Stimulated activated CD8-positive, alpha-beta memory T cell treated with anti-CD3 and anti-CD28 coated beads, Interleukin-7, amount 100 ng/mL, for 24 hours (primary cell): ENCODE measurements at regions not wholly inside any gene's neighbourhood (a gene's known extent, or its start where the extent isn't known, plus 50 kb on each side); places are given as distances from the start of the nearest gene placed in this dataset.

Experiments used
- DNase-seq: peaks from one replicate; pipeline ENCODE4 v3.0.0-alpha.2; 2020; ENCODE audit warnings: low read depth

DNA sequence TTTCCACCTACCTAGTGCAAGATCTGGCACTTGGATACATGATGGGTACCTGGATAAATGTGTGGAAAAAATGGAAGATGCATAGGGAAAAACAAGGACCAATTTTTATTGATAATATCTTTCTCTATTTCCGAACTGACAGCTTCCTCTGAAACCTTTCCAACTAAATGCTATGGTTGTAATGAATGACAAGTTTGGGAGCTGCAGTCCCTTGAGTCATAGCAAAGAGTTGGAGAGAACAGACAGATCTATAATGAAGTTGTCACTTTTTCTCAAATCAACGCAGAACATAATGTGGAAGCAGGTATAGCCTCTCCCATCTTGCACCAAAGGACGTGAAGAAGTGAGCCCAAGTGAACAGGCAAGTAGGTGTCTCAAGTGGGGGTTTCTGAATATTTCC is 296.5 kb upstream of the KAZN start:
- DNase-seq: no peak

DNA sequence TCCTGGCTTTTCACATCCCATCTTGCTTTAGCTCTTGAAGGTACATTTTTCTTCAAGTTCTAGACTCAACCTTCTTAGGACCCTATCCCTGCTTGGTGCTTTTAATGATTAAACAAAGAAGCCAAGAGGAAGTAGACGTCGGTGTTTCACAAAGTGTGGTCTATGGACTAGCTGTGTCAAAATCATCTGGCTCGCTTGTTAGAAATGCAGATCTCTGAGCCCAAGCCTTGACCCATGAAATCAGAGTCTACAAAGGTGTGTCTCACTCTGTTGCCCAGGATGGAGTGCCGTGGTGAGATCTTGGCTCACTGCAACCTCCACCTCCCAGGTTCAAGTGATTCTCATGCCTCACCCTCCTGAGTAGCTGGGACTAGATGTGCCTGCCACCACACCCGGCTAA is 295.5 kb upstream of the KAZN start:
- DNase-seq: no peak

DNA sequence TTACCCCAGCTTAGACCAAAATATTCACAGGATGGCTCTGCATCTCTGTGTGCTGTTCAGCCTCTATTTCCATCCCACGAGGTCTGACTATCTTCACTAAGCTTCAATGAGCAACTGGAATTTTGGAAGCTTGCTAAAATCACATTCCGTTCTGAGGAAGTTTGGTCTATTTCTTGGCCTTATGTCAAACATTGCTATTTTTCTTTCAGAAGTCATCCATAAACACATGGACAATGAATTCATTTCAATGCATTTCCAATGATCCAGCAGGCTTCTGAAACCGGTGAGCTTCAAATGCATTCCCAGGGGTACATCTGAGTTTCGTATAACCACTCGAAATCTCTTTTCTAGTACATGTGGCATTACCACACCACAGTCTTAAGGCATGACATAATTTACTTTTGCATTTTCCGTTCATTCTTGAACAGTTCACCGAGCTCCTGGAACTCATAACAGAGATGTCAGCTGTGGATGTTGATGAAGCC is 294.1 kb upstream of the KAZN start:
- DNase-seq: no peak

DNA sequence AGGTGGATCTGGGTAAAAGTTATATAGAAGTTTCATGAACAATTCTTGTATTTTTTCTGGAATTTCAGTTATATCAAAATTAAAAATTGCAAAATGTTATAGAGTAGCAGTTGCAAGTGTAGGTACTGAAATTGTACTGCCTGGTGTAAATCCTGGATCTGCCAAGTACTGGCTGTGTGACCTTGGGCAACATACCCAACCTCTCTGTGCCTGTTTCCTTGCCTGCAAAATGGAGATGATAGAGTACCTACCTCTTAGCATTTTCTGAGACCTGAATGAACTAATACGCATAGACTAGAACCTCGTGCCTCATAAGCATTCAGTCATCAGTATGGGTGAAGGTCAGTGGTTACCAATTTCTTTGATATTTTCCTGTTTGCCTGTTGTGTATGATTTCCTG is 290.0 kb upstream of the KAZN start:
- DNase-seq: no peak

DNA sequence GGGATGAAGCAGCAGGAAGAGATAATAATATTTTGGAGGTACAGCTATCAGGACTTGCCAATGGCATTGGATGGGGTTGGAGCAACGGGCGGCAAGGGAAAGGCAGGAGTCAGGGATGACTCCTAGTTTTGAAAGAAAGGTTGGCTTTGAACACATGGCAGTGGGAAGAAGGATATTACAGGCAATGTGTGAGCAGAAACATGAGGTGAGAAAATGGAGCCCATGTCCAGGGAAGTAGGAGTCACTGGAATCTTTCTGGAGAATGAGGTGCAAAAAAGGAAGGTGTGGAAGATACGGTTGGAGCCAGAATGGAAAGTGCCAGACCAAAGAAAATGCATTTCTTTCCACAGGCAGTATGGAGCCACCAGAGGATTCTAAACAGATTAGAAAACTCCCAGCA is 288.5 kb upstream of the KAZN start:
- no peak for DNase-seq

DNA sequence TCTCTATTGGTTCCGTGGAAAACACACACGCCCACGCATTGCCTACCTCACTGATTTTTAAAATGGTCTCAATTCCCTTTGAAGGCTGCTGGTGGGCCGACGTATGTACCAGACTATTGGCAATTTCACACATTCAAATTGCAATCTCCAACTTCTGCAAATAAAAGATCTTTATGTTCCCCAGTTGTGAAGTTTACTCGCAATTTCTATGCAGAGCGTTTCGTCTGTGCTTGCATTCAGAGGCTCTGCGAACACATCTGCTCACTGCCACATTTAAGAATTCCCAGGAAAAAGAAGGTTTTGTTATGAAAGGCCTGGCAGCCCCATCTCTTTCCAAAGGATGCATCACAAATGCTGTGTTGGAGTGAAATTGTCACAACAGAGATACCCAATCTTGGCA is 288.0 kb upstream of the KAZN start:
- no peak for DNase-seq

DNA sequence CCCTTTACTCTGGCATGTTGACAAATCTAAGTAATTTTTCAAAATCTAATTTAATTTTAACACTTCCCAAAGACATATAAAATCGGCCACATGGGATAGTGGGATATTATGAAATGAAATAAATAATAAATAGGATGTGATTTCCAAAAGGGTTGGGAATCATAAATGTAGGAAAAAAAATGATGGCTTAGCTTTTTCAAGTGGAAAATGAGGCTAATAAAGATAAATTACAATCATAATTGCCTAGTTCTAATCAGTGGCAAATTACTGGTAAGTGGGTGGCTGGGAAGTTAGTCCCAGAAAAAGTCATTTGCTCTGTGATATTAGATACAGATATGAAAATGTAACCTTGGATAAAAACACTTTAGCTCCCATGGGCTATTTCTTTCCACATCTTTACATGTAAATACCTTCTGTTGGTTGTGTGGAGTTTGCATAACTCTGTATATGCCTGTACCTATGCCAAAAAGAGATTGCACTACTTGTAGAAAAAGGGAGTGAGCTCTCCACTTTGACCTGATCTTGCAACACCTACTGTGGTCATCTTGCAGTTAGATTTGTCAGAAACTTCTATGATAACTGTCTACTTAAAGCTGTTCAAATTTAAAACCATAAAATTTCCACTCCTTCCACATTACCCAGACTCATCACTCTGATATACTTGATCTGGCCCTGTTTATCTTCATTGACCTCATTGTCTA is 284.6 kb upstream of the KAZN start:
- DNase-seq: no peak

DNA sequence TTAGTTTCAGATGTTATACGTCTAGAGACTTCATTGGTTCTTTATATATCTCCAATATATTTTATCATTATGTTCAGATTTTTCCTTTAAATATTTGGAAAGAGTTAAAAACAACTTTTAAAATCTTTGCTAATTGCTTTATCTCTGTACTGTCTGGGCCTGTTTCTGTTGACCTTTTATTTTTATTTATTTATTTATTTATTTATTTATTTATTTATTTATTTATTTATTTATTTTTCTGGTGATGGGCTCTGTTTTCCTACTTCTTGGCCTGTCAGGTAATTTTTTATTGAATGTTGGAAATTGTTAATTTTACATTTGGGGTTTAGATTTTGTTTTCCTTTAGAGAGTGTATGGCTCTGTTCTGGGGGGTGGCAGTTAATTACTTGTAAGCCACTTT is 279.7 kb upstream of the KAZN start:
- no peak for DNase-seq

DNA sequence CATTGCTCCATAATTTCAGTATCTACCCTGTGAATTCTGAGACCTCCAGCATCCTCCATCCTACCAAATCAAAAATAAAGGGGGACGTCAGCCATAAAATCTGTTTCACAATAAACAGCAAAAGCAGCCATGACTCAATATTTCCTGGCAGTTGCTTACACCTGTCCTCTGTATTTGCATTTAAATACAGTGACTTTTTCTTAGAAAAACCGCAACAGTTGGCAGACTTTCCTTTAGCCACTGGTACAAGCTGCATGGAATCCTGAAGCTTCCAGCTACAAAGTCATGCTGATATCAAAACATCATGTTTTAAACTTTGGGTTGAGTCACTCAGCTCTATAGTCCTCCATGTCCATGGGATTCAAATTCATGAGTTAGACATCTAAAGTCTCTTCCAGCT is 278.0 kb upstream of the KAZN start:
- no peak for DNase-seq

DNA sequence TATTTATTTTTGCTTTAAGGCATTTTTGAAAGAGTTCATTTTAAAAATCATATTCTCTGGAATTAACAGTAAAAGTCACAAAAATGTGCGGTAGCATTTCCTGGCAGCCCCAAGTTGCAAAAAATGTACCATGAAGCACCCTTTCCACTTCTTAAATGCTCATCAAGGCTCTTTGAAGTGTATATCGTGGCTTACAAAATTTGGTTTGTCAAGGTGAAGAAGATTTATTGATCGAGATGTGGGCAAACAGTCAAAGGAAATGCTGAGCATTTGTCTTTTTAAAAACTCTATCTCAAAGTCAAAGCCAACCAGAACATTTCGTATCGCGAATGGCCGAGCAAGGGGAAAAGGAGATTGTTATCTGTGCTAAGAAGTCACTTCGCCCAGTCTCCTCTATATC is 277.5 kb upstream of the KAZN start:
- DNase-seq: no peak

DNA sequence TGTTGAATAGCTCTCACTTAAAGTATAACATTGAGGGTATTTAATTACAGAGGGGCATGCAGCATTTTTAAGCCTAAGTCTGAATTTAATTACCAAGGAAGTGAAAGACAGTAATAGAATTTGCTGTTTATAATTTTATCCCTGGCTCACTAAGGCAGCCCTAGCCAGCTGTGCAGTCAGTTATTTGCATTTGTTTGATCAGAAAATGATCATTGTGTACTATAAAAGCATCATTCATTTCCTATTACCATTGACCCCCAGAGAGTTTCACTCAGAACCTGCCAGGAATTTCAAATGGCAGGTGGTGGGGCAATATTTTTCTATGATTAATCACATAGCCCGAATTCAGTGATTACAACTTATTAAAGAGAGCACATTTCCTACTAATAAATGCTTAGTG is 277.1 kb upstream of the KAZN start:
- no peak for DNase-seq

DNA sequence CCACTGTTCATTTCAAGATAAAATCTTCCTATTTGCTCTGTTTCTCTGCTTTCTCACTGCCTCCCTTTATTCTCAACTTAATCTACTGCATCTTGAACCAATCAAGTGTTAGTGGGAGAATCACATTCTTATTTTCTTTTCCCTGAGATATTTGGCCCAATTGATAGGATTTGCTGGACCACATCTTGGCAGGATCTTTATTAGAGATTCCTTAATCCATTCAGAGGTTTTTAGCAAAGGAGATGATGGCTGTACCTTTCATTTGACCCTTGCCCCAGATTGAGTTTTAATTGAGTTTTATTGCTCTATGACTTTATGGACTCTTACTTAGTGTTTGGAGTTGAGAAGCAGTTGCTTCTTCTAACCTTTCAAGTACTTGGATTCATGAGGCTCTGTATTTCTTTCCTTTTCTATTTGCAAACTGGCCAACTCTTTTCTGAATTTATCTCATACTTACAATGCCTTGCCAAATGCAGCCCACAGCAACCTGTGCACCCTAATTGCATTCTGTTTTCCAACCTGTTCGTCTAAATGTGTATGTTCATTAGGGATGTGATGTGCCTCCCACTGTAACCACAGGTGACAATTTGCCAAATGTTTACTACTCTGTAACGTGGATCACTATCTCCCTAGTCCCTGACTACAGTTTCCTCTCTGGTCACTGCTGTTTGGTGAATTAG is 274.8 kb upstream of the KAZN start:
- no peak for DNase-seq

DNA sequence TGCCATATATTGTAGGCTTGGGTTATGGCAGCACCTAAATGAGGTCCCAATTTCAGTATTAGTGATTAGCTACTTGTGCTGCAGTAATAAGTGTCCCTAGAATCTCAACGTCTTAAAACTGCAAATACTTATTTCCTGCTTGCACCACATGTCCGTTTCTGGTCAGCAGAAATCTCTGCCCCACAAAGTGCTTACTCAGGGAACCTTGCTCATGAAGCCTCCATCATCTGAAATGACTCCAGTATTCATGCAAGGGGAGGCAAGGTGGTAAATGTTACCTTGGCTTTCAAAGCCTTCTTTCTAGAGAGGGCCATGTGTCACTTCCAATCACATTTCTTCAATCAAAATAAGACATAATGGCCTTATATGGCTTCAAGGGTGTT is 274.2 kb upstream of the KAZN start:
- no peak for DNase-seq

DNA sequence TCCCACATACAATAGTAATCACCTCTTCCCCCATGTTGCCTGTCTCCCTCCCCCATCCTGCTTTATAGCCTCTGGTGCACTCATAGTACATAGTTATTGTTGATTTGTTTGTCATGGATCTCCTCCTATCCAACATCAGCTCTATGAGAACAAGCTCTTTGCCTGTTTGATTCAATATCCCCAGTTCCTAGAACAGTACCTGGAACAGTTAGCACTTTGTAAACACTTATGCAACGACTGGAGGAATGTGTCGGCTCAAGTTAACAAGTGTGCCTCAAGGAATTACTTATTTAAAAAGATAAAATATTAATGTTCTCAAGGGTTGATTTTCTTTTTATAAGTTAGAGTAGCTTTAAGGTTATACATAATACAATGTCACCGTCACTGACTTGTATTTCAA is 271.6 kb upstream of the KAZN start:
- DNase-seq: no peak

DNA sequence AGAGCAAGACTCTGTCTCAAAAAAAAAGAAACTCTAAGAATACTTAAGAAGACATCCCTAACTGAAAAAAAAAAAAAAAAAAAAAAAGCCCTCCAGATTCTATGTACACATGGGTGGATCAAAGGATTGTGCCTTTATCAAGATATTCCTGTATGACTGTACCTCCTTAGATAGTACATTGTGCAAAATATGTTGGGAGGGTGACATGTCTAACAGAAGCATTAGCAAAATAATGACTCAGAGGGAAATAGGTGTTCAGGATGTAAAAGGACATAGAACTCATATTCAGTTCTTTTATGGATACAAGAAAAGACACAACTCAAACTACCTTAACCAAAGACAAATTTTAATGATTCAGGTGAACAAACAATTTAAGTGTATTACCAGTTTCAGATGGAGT is 269.8 kb upstream of the KAZN start:
- no peak for DNase-seq

DNA sequence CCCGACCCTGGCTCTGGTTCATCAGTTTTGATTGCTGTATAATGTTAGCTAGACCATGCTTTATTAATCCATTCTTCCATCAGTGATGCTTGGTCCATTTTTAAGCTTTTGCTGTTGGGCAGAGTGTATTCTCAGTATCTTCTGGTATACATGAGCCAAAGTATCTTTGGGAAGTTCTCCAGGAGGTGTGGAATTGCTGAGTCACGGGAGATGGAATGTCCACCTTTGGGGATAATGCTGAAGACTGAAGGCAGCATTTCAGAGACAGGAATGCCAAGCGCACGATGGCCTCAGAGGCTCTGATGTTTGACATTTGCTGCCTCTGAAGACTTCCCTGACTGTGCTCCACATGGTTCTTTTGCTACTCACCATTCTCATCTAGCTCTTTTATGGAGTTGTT is 266.3 kb upstream of the KAZN start:
- DNase-seq: no peak

DNA sequence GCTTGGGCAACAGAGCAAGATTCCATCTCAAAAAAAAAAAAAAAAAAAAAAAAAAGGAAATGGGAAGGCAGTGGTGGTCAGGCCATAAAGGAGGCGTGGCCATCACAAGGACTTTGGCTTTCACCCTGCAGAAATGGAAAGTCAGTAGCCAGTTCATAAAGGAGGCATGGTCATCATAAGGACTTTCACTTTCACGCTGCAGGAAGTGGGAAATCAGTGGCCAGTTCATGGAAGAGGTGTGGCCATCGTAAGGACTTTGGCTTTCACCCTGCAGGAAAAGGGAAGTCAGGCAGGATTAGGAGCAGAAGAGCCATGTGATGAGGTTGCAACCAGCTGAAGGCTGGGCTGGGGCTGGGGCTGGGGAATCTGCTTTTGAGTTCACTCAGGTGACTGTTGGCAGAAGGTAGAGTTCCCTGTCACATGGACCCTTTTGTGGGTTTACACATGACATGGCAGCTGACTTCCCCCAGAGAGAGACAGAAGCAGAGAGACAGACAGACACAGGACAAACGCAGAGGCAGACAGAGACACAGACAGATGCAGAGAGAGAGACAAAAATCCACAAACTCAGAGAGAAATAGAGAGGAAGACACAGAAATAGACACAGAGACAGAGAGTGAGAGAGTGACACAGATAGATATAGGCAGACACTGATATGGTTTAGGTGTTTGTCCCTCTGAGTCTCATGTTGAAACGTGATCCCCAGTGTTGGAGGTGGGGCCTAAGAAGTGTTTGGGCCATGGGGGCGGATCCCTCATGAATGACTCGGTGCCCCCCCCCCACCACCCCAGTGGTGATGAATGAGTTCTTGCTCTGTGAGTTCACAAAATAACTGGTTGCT is 263.9 kb upstream of the KAZN start:
- DNase-seq: no peak

DNA sequence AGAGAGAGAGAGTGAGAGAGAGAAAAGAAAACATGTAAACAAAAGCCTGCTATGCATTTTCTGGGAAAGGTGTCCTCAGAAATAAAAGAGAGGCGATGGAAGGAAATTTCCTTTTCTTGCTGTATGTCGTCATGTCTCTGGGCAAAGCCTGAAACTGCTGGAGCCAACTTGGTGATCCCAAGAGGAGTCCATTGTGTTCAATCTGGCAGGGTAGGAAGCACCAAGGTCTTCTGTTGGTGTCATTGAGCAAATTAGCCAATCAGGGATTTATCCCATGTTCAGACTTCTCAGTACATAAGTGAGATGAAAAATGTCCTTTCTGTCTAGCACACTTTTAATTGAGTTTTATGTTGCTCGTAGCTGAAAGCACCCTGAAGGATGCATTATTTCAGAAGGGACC is 260.0 kb upstream of the KAZN start:
- DNase-seq: no peak

DNA sequence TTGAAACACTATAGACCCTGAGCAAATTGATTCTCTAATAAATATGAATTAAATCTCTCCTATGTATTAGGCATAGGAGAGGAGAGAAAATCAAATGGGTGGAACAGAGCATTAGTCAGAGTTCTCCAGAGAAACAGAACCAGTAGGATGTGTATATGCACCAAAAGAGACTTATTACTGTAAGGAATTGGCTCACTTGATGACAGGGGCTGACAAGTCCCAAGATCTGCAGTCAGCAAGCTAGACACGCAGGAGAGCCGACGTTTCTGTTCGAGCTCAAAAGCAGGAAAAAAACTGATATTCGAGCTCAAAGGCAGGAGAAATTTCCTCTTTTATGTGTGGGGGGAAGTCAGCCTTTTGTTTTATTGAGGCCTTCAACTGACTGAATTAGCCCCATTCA is 259.2 kb upstream of the KAZN start:
- DNase-seq: no peak

DNA sequence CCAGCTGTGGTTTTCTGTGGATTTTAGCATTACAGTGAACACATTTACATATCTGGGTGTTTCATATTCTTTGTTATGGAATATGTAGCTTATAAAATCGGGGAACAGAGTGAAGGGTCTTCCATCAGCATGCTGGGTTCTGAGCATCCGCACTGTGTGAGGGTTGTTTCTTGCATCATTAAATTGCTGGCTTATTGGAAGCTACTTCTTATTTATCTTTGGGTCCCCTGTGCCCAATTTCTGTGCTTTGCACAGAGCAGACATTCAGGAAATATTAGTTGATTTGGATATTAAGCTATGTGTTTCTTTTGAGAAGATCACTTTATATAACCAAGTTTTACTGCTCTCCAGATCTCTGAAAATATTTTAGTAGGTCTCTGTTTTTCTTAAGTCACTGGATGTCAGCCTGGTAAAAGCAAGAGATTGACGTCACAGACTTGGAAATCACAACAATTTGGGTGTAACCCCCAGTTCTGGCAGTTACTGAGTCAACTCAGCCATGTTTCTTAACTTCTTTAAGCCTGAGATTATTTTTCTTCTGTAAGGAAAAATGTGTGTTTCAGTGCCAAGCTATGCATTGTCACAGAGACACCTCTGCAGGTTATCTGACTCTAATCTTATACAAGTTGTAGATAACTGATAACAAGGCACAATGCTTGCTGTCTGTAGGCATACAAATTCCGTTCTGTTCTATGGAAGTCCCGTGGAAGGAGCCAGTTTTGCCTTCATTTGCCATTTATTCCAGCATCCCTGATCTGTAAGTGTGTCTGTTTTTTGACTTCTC is 258.3 kb upstream of the KAZN start:
- DNase-seq: no peak

DNA sequence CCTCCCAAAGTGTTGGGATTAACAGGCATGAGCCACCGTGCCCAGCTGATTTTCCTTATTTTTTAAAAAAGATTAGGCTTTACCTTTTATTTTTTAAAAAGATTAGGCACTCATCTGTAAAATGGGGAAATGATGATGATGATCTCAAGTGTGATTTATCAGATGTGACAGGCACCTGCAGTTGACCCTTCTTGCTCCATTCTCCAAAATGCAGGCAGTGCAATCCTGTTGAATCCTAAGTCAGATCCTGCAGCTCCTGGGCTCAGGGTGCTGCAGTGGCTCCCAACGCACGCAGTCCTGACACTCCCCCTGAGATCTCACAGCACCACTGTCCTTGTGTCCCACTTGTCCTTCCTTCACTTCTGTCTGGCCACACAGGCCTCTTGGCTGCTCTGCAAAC is 257.3 kb upstream of the KAZN start:
- no peak for DNase-seq

DNA sequence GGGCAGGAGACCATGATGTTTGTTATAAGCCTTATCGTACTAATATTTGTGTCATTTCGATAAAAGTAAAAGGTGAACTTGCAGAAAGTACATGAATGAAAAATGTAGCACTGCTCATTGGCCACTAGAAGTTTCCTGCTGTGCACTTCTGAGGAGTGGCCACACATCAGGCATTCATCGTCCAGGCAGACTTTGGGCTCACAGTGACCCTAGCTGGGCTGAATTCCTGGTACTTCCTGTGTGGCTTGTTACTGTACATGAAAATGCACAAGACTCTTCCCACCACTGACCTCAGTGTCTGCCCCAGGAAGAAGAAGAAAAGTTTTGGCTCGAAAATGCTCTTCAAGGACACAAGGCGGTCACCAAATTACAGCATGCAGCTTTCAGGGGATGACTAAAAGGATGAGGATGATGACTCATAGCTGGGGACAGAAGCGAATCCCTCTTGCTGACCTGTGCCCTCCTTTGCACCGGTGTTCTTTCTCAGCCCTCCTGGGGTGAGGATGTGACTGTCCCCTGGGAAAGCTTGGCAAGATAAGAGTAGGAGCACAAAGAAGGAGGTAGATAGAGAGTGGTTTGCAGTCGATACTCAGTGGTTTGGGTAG is 252.4 kb upstream of the KAZN start:
- DNase-seq: no peak
